Prostate gland (tissue), 2 donors: ENCODE measurements at regions not wholly inside any gene's neighbourhood (a gene's known extent, or its start where the extent isn't known, plus 50 kb on each side); places are given as distances from the start of the nearest gene placed in this dataset.

Experiments used
- DNase-seq: peaks from one replicate; pipeline ENCODE4 v3.0.0-alpha.2; 2019; ENCODE audit warnings: low spot score
- H3K27ac ChIP-seq, 2 donors: fragments of 200-600 bp; sonication (generic); 2 replicates each; pipeline ENCODE4 v1.5.1; 2017 to 2019
- H3K27me3 ChIP-seq: fragments of 200-600 bp; sonication (generic); replicated peaks from 2 replicates; pipeline ENCODE4 v1.5.1; 2019; ENCODE audit not compliant: insufficient read depth
- H3K36me3 ChIP-seq, 2 donors: fragments of 200-600 bp; sonication (generic); 1 replicate in 1 of 2; 2 replicates in 1 of 2; pipeline versions ENCODE4 v1.5.1 to v1.8.1; 2017 to 2019
- H3K4me1 ChIP-seq: fragments of 200-600 bp; sonication (generic); replicated peaks from 2 replicates; pipeline ENCODE4 v1.5.1; 2019
- H3K4me3 ChIP-seq, 2 donors: fragments of 200-600 bp; sonication (generic); 2 replicates each; pipeline ENCODE4 v1.5.1; 2017 to 2019
- H3K9me3 ChIP-seq: fragments of 200-600 bp; sonication (generic); 2 replicates; pipeline ENCODE4 v1.5.1; 2017
- POLR2A ChIP-seq: fragments of 450-650 bp; IDR thresholded peaks from one replicate; pipeline ENCODE4 v1.6.1; 2016; ENCODE audit warnings: antibody characterized with exemption, mild to moderate bottlenecking
- POLR2AphosphoS5 ChIP-seq: sonication (generic); formaldehyde crosslinking; IDR thresholded peaks from one replicate; pipeline ENCODE4 v1.6.1; 2017; ENCODE audit warnings: antibody characterized with exemption
- WGBS: methylation state at CpG from one replicate; pipeline ENCODE4 v1.1.5; 2018; 5-methylcytosine and 5-hydroxymethylcytosine counted together
- intact Hi-C: fragments of 100-400 bp; cut with DNase I; formaldehyde crosslinking; loops from one replicate; pipeline ENCODE4 v1.14.2; 2022
- TF ChIP-seq, protein P1 (sequence below), 4 experiments: fragments of 200-600 bp in 2 of 4; fragments of 450-650 bp in 2 of 4; sonication (generic) in 2 of 4; IDR thresholded peaks; 1 replicate in 3 of 4; 2 replicates in 1 of 4; pipeline ENCODE4 v1.5.1; 2016 to 2019; ENCODE audit warnings: antibody characterized with exemption in 4 of 4, mild to moderate bottlenecking in 2 of 4, moderate library complexity in 2 of 4

DNA sequence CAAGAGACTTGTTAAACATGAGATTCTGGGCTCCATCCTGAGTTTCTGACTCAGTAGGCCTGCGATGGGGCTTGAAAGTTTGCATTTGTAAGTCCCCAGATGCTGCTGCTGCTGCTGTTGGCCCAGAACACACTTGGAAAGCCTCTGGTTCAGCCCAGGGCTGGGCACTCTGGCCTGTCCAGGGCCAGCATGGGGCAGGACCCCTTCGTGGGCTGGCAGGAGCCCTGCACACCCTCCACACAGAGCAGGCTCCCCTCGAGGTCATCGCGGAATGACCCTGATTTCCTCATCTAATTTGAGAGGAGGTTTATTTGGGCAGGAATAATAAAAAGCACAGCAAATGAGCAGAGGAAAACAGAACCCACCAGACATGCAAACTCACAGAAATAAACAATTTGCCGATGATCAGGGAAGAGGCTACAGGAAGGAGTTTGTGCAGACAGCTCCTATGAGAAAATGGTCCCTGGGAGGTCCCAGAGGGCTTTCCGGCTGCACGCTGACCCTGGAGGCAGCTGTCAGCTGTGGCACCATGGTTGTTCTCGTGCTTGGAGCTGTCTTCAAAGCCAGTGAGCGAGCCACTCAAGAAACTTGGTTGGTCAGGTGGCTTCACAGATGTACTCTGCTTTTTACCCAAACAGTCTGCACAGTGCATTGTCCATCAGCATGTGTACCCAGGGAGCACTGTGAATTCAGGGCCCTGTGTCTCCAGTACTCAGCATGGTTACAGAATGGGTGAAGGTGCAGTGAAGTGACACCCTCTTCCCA is 119.3 kb downstream of the GLI2 start:
- intact Hi-C loops, result no loop called here
- no peaks in the 10 kb centered on the region for H3K27me3 ChIP-seq
- H3K9me3 ChIP-seq, result no peaks in the 10 kb centered on the region
- no peak overlapping the region for H3K4me3 ChIP-seq
- no peaks in the 10 kb centered on the region for H3K36me3 ChIP-seq
- WGBS, result 86% methylated on average over 10 of the region's 10 CpGs
- no peak for DNase-seq
- no peaks in the 10 kb centered on the region for H3K4me1 ChIP-seq
- no peak overlapping the region for H3K27ac ChIP-seq
- TF ChIP-seq POLR2AphosphoS5 (no peak), POLR2A (no peak)
- TF ChIP-seq, protein P1, sequence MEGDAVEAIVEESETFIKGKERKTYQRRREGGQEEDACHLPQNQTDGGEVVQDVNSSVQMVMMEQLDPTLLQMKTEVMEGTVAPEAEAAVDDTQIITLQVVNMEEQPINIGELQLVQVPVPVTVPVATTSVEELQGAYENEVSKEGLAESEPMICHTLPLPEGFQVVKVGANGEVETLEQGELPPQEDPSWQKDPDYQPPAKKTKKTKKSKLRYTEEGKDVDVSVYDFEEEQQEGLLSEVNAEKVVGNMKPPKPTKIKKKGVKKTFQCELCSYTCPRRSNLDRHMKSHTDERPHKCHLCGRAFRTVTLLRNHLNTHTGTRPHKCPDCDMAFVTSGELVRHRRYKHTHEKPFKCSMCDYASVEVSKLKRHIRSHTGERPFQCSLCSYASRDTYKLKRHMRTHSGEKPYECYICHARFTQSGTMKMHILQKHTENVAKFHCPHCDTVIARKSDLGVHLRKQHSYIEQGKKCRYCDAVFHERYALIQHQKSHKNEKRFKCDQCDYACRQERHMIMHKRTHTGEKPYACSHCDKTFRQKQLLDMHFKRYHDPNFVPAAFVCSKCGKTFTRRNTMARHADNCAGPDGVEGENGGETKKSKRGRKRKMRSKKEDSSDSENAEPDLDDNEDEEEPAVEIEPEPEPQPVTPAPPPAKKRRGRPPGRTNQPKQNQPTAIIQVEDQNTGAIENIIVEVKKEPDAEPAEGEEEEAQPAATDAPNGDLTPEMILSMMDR (IDR thresholded peaks at IDR 0.05), result no peak

DNA sequence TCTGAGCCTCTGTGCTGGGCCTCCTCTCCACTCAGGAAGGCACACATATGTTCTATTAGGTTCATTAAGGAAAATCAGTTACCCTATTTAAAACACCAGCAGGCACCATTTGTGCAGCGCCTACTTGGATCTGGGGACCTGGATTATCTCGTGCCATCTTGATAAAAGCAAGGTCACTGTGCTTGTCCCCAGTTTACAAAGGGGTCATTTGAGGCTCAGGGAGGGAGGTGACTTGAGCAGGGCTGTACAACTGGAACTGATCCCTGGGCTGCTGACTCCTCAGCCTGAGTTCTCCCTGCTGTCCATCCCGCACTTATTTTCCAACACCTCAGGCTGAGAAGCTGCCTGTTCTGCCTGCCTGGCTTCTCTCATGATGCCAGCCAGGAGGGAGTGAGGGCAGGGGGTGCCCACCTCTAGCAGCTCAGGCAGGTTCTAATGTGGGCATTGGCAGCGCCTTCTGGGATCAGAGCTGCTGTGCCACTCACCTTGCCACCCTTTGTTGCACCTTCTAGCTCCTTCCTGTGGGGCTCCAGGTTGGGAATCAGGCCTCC is 120.3 kb downstream of the GLI2 start:
- intact Hi-C loops, result no loop called here
- Histone ChIP-seq H3K27ac (no peak overlapping the region), H3K9me3 (no peaks in the 10 kb centered on the region), H3K36me3 (no peaks in the 10 kb centered on the region), H3K4me1 (no peaks in the 10 kb centered on the region), H3K27me3 (no peaks in the 10 kb centered on the region), H3K4me3 (no peak overlapping the region)
- WGBS, result 96% methylated on average over 4 of the region's 4 CpGs
- no peak for DNase-seq
- TF ChIP-seq POLR2AphosphoS5 (no peak), POLR2A (no peak)
- TF ChIP-seq, protein P1 (IDR thresholded peaks at IDR 0.05), result no peak

DNA sequence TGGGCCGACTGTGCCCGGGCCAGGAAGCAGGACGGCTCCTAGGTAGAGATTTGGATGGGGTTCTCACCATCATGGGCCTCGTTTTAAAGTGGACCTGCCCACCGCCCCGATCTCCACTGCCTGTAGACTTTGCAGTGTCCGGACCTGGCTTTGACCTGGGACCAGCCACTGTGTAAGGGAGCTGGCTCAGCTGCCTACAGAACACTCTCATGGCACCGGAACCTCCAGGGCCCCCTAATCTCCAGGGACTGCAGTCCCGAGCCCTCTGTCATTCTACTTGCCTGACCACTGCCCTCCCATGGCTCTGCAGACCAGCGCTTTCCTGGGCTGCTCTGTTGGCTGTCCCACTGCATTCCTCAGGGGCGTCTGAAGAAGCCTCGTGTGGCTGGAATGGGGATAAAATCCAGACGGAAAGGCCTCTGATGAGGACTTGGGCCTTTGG is 120.8 kb downstream of the GLI2 start:
- Histone ChIP-seq H3K36me3 (no peaks in the 10 kb centered on the region), H3K4me1 (no peaks in the 10 kb centered on the region), H3K9me3 (no peaks in the 10 kb centered on the region), H3K27me3 (no peaks in the 10 kb centered on the region), H3K4me3 (no peak overlapping the region), H3K27ac (no peak overlapping the region)
- no peak for TF ChIP-seq POLR2A
- TF ChIP-seq POLR2AphosphoS5, result no peak
- TF ChIP-seq, protein P1 (IDR thresholded peaks at IDR 0.05), result no peak
- DNase-seq, result no peak
- WGBS, result 67% methylated on average over 13 of the region's 13 CpGs
- intact Hi-C loops, result no loop called here

DNA sequence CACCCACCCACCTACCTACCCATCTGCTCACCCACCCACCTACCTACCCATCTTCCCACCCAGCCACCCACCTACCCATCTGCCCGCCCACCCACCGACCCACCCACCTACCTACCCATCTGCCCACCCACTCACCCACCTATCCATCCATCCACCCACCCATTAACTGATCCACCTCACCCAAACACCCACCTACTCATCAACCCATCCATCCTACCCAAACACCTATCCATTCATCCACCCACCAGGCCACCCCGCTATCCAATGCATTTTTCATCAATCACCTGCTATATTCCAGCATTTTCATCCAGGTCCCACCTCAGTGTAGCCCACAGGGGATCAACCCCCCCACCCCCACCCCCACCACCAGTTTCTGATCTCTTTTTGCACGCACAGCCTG is 121.8 kb downstream of the GLI2 start:
- TF ChIP-seq POLR2A, result no peak
- TF ChIP-seq POLR2AphosphoS5, result no peak
- no peaks in the 10 kb centered on the region for H3K9me3 ChIP-seq
- WGBS, result 97% methylated on average over 4 of the region's 4 CpGs
- H3K27me3 ChIP-seq, result no peaks in the 10 kb centered on the region
- intact Hi-C loops, result no loop called here
- DNase-seq, result no peak
- H3K4me1 ChIP-seq, result no peaks in the 10 kb centered on the region
- H3K27ac ChIP-seq, result no peak overlapping the region
- H3K36me3 ChIP-seq, result no peaks in the 10 kb centered on the region
- H3K4me3 ChIP-seq, result no peak overlapping the region

DNA sequence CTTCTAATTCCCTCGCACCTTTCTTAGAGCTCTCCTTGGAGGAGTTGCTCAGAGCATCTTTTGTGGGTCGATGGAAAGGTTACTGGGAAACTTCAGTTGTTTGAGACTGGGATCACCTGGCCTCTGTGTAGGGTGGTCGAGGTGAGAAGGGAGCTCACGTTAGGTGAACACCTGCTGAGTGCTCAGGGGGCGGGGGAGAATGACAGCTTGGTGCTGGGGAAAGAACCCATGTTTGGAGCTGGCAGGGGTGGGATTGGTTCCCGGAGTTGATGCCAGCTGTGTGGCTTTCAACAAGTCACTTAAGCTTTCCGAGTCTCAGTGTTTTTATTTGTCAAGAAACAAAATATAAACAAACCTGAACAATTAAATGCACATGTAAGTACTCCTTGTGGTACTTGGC is 122.3 kb downstream of the GLI2 start:
- H3K27me3 ChIP-seq, result no peaks in the 10 kb centered on the region
- no peak overlapping the region for H3K27ac ChIP-seq
- H3K4me1 ChIP-seq, result no peaks in the 10 kb centered on the region
- intact Hi-C loops, result no loop called here
- H3K36me3 ChIP-seq, result no peaks in the 10 kb centered on the region
- WGBS, result 82% methylated on average over 7 of the region's 7 CpGs
- TF ChIP-seq POLR2AphosphoS5, result no peak
- TF ChIP-seq, protein P1 (IDR thresholded peaks at IDR 0.05), result no peak
- TF ChIP-seq POLR2A, result no peak
- no peak overlapping the region for H3K4me3 ChIP-seq
- no peak for DNase-seq
- H3K9me3 ChIP-seq, result no peaks in the 10 kb centered on the region
